SH-SY5Y (cell line): ENCODE measurements at regions not wholly inside any gene's neighbourhood (a gene's known extent, or its start where the extent isn't known, plus 50 kb on each side); places are given as distances from the start of the nearest gene placed in this dataset.

Source experiments
- GATA2 ChIP-seq: IDR thresholded peaks from 2 replicates; pipeline ENCODE4 v1.6.1; 2011; ENCODE audit warnings: mild to moderate bottlenecking, low read depth, low read length
- GATA3 ChIP-seq: IDR thresholded peaks from 2 replicates; pipeline ENCODE4 v1.6.1; 2011; ENCODE audit warnings: low read depth, mild to moderate bottlenecking, low read length, moderate library complexity

DNA sequence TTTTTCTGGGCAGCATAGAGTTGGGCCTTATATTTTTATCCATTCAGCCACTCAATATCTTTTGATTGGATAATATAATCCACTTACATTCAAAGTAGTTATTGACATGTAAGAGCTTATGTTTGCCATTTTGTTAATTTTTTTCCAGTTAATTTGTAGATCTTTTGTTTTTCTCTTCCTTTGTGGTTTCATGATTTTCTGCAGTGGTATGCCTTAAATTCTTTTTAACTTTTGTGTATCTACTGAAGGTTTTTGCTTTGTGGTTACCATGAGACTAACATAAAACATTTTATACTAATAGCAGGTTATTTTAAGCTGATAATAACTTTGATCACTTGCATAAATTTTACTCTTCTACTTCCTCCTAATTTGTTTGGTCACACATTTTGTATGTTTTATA lies 140.8 kb upstream of the GATB start:
- no peak for TF ChIP-seq GATA2
- TF ChIP-seq GATA3 = no peak

- no peak for TF ChIP-seq GATA2
- TF ChIP-seq GATA3 = no peak
Measured at GRCh38 chr4:151896880-151897279, 136.1 kb upstream of the GATB start.

GRCh38 chr4:151895671-151896070 lies 134.9 kb upstream of the GATB start:
- TF ChIP-seq GATA3 = no peak
- no peak for TF ChIP-seq GATA2

DNA sequence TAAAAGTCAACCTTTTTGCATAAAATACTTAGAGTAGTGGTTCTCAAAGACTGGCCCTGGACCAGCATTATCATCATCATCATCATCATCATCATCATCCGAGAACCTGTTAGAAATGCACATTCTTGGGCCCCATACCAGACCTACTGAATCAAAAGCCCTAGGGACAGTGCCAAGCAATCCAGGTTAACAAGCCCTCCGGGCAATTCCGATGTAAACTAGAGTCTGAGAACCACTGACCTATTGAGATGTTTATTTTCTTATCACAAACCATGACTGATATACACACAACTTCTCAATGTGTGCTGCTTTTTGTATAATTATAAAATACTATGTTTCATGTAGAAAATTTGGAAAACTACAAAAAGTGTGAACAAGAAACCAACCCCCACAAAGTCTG lies 133.4 kb upstream of the GATB start:
- no peak for TF ChIP-seq GATA3

DNA sequence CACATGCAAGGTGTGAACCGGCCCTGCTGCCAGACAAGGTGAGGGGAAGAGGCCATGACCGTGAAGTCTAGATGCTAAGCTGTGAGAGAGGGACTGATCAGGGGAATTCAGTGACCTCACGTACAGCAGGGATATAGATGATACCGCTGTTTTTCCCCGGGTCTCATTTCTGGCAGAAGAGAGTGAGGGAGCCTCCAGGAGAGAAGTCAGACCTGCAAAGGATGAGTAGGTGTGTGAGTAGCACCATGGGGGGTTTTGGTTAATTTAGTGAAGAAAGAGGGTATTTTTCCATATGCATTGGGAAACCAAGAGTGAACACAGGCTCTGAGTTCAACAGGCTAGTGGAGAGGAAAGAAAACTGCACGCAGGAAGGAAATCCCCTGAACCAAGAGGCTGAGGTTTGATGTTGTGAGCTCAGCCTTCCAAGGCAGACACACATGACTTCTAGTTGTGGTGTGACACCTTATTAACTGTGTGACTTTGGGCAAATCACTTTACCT lies 127.6 kb upstream of the GATB start:
- TF ChIP-seq GATA2 = no peak
- no peak for TF ChIP-seq GATA3

GRCh38 chr4:151887816-151888180 lies 127.0 kb upstream of the GATB start:
- no peak for TF ChIP-seq GATA2

GRCh38 chr4:151887031-151887815 lies 126.4 kb upstream of the GATB start:
- TF ChIP-seq GATA3 = no peak
- TF ChIP-seq GATA2 = no peak

DNA sequence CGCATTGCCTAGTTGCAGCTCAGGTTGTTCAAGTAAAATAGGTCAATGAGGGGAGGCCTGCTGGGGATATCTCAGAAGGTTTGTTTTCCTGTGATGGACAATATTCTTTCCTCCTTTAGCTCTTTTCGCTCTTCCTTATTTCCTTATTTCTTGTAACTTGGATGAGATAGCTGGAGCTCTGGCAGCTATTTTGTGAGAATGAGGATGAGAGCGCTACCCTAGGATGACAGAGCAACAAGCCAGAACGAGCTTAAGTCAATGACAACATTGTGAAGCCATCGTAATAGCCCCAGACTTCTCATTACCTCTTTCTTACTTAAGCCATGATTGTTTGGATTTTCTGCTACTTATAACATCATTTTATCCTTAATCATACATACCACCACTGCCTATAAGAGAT lies 124.3 kb upstream of the GATB start:
- TF ChIP-seq GATA2 (no peak), GATA3 (no peak)

DNA sequence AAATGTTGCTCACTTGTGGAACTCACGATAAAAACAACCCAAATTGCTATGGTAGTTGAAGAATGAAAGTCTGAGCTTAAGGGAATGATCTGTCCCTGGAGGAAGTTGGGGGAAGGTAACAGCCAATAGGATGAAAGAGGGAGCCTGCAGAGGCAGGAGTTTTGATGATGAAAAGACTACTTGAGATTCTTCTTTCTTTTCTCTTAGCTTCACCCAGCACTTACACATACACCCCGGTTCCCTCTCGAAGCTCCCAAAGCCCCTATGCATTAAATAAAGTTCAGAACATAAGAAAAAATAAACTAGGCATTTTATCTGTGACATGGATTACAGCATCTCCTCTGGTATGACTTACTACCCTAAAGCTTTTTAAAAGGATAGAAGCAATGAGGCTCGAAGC lies 122.9 kb upstream of the GATB start:
- TF ChIP-seq GATA2 (no peak), GATA3 (no peak)

GRCh38 chr4:151882072-151882803 lies 121.4 kb upstream of the GATB start:
- no peak for TF ChIP-seq GATA2
- TF ChIP-seq GATA3 = no peak

DNA sequence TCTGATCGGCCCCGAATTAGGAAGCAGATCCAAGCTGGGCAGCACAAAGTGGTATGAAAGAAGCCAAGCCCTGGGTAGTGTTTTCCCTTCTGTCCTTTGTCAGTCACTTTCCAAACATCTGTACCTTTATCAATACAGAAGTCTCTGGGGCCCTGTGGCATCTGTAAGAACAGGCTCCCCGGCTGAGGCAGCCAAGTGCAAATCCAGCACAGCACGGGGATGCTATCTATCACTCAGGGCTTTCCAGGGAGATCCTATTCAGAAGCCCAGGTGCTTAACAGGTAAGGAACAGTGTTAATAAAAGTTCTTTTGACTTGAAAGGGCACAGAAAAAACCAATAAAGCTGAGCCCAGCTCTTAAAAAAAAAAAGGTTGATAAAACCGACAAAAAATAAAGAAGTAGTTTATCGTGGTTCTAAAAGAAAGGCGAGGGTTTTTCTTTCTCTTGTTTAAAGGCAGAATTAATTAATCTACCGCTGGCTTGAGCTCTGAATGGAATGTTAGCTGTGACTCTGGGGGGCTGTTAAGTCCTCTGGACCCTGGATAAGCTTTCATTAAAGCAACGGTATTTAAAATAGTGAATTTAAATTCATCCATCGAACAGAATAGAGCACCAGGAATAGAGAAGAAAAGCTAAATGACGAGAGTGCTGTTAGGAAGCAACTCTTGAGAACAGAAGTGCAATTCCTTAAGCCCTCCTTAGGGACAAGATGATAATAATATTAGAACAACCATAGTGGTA lies 119.1 kb upstream of the GATB start:
- no peak for TF ChIP-seq GATA2

DNA sequence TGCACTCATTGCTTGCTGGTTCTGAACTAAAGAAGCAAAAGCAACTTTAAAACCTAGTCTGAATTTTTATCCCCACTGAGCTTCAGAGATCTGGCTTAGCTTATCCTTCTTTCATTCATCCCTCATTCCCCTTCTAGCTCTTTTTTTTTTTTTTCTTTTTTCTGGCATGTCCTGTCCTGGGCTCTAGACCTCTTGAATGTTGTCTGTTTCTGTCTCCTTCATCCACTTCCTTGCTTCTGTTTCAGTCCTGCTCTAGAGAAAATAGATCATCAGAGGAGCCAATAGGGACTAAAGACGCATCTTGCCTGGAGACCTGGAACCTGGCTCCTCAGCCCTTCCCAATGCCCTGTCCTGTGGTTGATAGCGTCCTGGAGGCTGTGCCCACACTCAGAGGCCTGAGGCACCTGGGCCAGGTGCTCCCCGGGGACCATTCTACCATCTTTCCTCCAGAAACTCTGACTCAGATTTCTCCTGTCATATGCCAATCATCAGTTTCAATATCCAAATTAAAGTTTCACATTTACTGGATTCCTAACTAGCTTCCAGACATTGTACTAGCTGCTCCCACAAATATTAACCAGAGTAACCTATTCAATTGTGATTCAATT lies 115.7 kb upstream of the GATB start:
- TF ChIP-seq GATA2 (no peak), GATA3 (no peak)

GRCh38 chr4:151874328-151874727 lies 113.5 kb upstream of the GATB start:
- TF ChIP-seq GATA2 (no peak), GATA3 (no peak)

- no peak for TF ChIP-seq GATA3
- no peak for TF ChIP-seq GATA2
Measured at GRCh38 chr4:151866592-151866918, 105.7 kb upstream of the GATB start.
